ENCODE measurements at regions not wholly inside any gene's neighbourhood (a gene's known extent, or its start where the extent isn't known, plus 50 kb on each side); places are given as distances from the start of the nearest gene placed in this dataset.
"Not testable (repeated sequence)": the region's sequence is repeated elsewhere in the genome, so short reads cannot be mapped to it uniquely, and the experiment has no call there.

DNA sequence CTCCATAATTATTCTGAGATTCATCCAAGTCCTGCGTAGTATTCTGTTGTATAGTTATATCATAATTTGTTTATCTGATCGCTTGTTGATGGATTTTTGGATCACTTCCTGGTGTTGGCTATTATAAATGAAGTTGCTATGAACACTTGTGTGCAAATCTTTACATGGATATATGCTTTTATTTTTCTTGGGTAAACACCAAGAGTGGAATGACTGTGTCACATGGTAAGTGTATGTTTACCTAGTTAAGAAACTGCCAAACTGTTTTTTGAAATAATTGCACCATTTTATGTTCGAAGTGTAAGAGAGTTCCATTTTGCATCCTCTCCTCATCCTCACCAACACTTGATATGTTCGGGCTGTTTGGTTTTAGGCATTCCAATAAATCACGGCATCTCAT is 360.4 kb upstream of the FRG2C start:
- POLR2A ChIA-PET: no interaction called here
- WGBS (ENCODE audit: insufficient coverage): 80% methylated on average over 1 of the region's 5 CpGs
- H3K4me1 Mint-ChIP-seq: no peaks in the 10 kb centered on the region

DNA sequence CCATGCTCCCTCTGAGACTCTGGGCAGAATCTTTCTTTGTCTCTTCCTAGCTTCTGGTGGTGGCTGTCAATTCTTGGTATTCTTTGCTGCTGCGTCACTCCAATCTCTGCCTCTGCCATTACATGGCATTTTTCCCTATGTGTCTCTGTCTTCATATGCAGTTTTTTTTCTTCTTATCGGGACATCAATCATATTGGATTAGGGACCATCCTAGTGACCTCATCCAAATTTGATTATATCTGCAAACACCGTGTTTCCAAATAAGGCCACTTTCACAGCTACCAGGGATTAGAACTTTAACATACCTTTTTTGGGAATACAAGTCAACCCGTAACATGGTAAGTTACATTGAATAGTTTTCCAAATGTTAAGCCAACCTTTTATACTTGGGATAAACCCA is 358.2 kb upstream of the FRG2C start:
- intact Hi-C loops (cut with micrococcal nuclease): no loop called here
- WGBS (ENCODE audit: insufficient coverage): 100% methylated on average over 1 of the region's 4 CpGs
- TF ChIP-seq, protein P1, sequence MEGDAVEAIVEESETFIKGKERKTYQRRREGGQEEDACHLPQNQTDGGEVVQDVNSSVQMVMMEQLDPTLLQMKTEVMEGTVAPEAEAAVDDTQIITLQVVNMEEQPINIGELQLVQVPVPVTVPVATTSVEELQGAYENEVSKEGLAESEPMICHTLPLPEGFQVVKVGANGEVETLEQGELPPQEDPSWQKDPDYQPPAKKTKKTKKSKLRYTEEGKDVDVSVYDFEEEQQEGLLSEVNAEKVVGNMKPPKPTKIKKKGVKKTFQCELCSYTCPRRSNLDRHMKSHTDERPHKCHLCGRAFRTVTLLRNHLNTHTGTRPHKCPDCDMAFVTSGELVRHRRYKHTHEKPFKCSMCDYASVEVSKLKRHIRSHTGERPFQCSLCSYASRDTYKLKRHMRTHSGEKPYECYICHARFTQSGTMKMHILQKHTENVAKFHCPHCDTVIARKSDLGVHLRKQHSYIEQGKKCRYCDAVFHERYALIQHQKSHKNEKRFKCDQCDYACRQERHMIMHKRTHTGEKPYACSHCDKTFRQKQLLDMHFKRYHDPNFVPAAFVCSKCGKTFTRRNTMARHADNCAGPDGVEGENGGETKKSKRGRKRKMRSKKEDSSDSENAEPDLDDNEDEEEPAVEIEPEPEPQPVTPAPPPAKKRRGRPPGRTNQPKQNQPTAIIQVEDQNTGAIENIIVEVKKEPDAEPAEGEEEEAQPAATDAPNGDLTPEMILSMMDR (IDR thresholded peaks at IDR 0.05): no peak
- TF ChIP-seq EZH2 (IDR thresholded peaks at IDR 0.05; ENCODE audit: borderline replicate concordance, insufficient read depth, low read depth, low read length, poor library complexity, severe bottlenecking): no peak
- no peaks in the 10 kb centered on the region for H3K4me1 ChIP-seq (ENCODE audit: control insufficient read depth in 2 of 2, insufficient read depth in 2 of 2, low read length in 2 of 2)
- H2AFZ ChIP-seq (ENCODE audit: insufficient read depth, low read depth, low read length, poor library complexity, severe bottlenecking): no peak overlapping the region
- DNase-seq (no peak), ATAC-seq (ENCODE audit: low read depth) (no peak)
- H3K36me3 ChIP-seq (replicated peaks in 1 of 2; ENCODE audit: control extremely low read depth in 1 of 2, control insufficient read depth in 1 of 2, extremely low read depth in 1 of 2, insufficient read depth in 2 of 2, low read length in 1 of 2): no peaks in the 10 kb centered on the region
- H3K4me1 Mint-ChIP-seq: no peaks in the 10 kb centered on the region
- CTCF ChIA-PET: no interaction called here
- no peak overlapping the region for H3K27ac Mint-ChIP-seq
- no peaks in the 10 kb centered on the region for H3K79me2 ChIP-seq (ENCODE audit: control insufficient read depth, insufficient read depth, low read length)
- no peak overlapping the region for H3K4me3 Mint-ChIP-seq
- no peaks in the 10 kb centered on the region for H3K9me3 ChIP-seq (ENCODE audit: control extremely low read depth in 1 of 3, control insufficient read depth in 2 of 3, insufficient read depth in 1 of 3, low read length in 2 of 3)
- H3K9ac ChIP-seq (ENCODE audit: low read length): no peak overlapping the region
- POLR2A ChIA-PET: no interaction called here
- H3K27me3 Mint-ChIP-seq: peaks cover 8% of the 10 kb centered on the region
- no peaks in the 10 kb centered on the region for H3K27me3 ChIP-seq (replicated peaks in 1 of 4; ENCODE audit: control extremely low read depth in 1 of 4, control insufficient read depth in 3 of 4, insufficient read depth in 4 of 4, low read length in 3 of 4)
- H3K9me3 Mint-ChIP-seq (ENCODE audit: insufficient read depth): no peaks in the 10 kb centered on the region
- no peak overlapping the region for H3K4me3 ChIP-seq (ENCODE audit: control extremely low read depth in 1 of 5, extremely low read depth in 1 of 5, insufficient read depth in 1 of 5, low read depth in 2 of 5, low read length in 4 of 5)
- H3K27ac ChIP-seq (ENCODE audit: low read length in 2 of 2): no peak overlapping the region
- H4K20me1 ChIP-seq (ENCODE audit: control insufficient read depth, insufficient read depth, low read length, poor library complexity, severe bottlenecking): no peaks in the 10 kb centered on the region
- no peak overlapping the region for H3K4me2 ChIP-seq (replicated peaks; ENCODE audit: low read depth, low read length, poor library complexity, severe bottlenecking)

More for the DNA sequence above, 360.4 kb upstream of the FRG2C start:
- Histone ChIP-seq H3K4me3 (ENCODE audit: control extremely low read depth in 1 of 5, extremely low read depth in 1 of 5, insufficient read depth in 1 of 5, low read depth in 2 of 5, low read length in 4 of 5) (no peak overlapping the region), H3K4me1 (ENCODE audit: control insufficient read depth in 2 of 2, insufficient read depth in 2 of 2, low read length in 2 of 2) (no peaks in the 10 kb centered on the region), H3K27me3 (replicated peaks in 1 of 4; ENCODE audit: control extremely low read depth in 1 of 4, control insufficient read depth in 3 of 4, insufficient read depth in 4 of 4, low read length in 3 of 4) (no peaks in the 10 kb centered on the region), H2AFZ (ENCODE audit: insufficient read depth, low read depth, low read length, poor library complexity, severe bottlenecking) (no peak overlapping the region), H3K9me3 (ENCODE audit: control extremely low read depth in 1 of 3, control insufficient read depth in 2 of 3, insufficient read depth in 1 of 3, low read length in 2 of 3) (no peaks in the 10 kb centered on the region), H3K9ac (ENCODE audit: low read length) (no peak overlapping the region), H3K36me3 (replicated peaks in 1 of 2; ENCODE audit: control extremely low read depth in 1 of 2, control insufficient read depth in 1 of 2, extremely low read depth in 1 of 2, insufficient read depth in 2 of 2, low read length in 1 of 2) (no peaks in the 10 kb centered on the region), H4K20me1 (ENCODE audit: control insufficient read depth, insufficient read depth, low read length, poor library complexity, severe bottlenecking) (no peaks in the 10 kb centered on the region), H3K4me2 (replicated peaks; ENCODE audit: low read depth, low read length, poor library complexity, severe bottlenecking) (no peak overlapping the region), H3K27ac (ENCODE audit: low read length in 2 of 2) (no peak overlapping the region), H3K79me2 (ENCODE audit: control insufficient read depth, insufficient read depth, low read length) (no peaks in the 10 kb centered on the region)
- H3K27me3 Mint-ChIP-seq: peaks cover 3% of the 10 kb centered on the region
- no peak overlapping the region for H3K4me3 Mint-ChIP-seq
- CTCF ChIA-PET: no interaction called here
- DNase-seq (no peak), ATAC-seq (ENCODE audit: low read depth) (no peak)
- no peaks in the 10 kb centered on the region for H3K9me3 Mint-ChIP-seq (ENCODE audit: insufficient read depth)
- no peak overlapping the region for H3K27ac Mint-ChIP-seq
- intact Hi-C loops (cut with micrococcal nuclease): no loop called here
- TF ChIP-seq EZH2 (IDR thresholded peaks at IDR 0.05; ENCODE audit: borderline replicate concordance, insufficient read depth, low read depth, low read length, poor library complexity, severe bottlenecking): no peak
- TF ChIP-seq, protein P1 (IDR thresholded peaks at IDR 0.05): no peak

DNA sequence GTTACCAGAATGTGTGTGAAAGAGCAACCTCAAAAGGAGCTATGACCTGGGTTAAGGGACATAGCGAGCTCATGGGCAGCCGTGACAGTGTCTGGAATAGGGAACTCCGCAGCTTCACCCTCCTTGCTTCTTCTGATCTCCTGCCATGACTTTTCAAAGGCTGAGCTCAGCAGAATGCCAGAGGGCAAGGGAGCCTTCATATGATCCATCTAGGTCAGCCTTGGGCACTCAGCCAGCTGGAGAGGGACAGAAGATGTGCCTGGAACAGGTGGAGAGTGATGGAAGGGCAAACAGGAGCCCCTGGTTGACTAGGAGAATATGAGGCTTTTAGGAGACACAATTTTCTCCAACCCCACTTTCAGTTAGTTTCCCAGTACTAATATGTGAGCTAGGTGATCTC is 352.8 kb upstream of the FRG2C start:
- WGBS (ENCODE audit: insufficient coverage): 96% methylated on average over 3 of the region's 3 CpGs
- H3K4me1 Mint-ChIP-seq; H3K27me3 Mint-ChIP-seq; H3K27ac ChIP-seq (ENCODE audit: low read length in 2 of 2); H3K9me3 Mint-ChIP-seq (ENCODE audit: insufficient read depth); DNase-seq; H3K79me2 ChIP-seq (ENCODE audit: control insufficient read depth, insufficient read depth, low read length); POLR2A ChIA-PET; H4K20me1 ChIP-seq (ENCODE audit: control insufficient read depth, insufficient read depth, low read length, poor library complexity, severe bottlenecking); H3K4me3 ChIP-seq (ENCODE audit: control extremely low read depth in 1 of 5, extremely low read depth in 1 of 5, insufficient read depth in 1 of 5, low read depth in 2 of 5, low read length in 4 of 5); H3K27ac Mint-ChIP-seq; H3K9ac ChIP-seq (ENCODE audit: low read length); H3K36me3 ChIP-seq (replicated peaks in 1 of 2; ENCODE audit: control extremely low read depth in 1 of 2, control insufficient read depth in 1 of 2, extremely low read depth in 1 of 2, insufficient read depth in 2 of 2, low read length in 1 of 2); H3K4me3 Mint-ChIP-seq; ATAC-seq (ENCODE audit: low read depth); H3K9me3 ChIP-seq (ENCODE audit: control extremely low read depth in 1 of 3, control insufficient read depth in 2 of 3, insufficient read depth in 1 of 3, low read length in 2 of 3); H3K4me2 ChIP-seq (replicated peaks; ENCODE audit: low read depth, low read length, poor library complexity, severe bottlenecking); CTCF ChIA-PET; intact Hi-C loops (cut with micrococcal nuclease); H3K4me1 ChIP-seq (ENCODE audit: control insufficient read depth in 2 of 2, insufficient read depth in 2 of 2, low read length in 2 of 2); H2AFZ ChIP-seq (ENCODE audit: insufficient read depth, low read depth, low read length, poor library complexity, severe bottlenecking); H3K27me3 ChIP-seq (replicated peaks in 1 of 4; ENCODE audit: control extremely low read depth in 1 of 4, control insufficient read depth in 3 of 4, insufficient read depth in 4 of 4, low read length in 3 of 4): not testable (repeated sequence)
